K562 (cell line): ENCODE measurements at regions not wholly inside any gene's neighbourhood (a gene's known extent, or its start where the extent isn't known, plus 50 kb on each side); places are given as distances from the start of the nearest gene placed in this dataset.

Experiments
- ATAC-seq: fragments of 200-7000 bp; cut with Tn5 transposase; 3 replicates; pipeline ENCODE4 v1.9.1; 2020; ENCODE audit warnings: moderate library complexity
- BruUV-seq: library from RNA; stranded (reverse); fragments of 400-500 nt; replicated peaks from 2 replicates; lab custom pipeline; 2021; lab: Mats Ljungman, UMichigan
- CTCF ChIA-PET: fragments of 300-600 bp; formaldehyde crosslinking; extraction: SDS; loops from one replicate; lab custom pipeline; 2021; ENCODE audit warnings: low intra/inter-chr PET ratio; lab: Yijun Ruan, JAX
- POLR2A ChIA-PET: fragments of 300-600, 350-650 bp; sonication (Branson Sonifier 250); formaldehyde crosslinking; extraction: SDS; loops from one replicate; lab custom pipeline; 2021; ENCODE audit warnings: antibody characterized with exemption, inconsistent platforms; lab: Yijun Ruan, JAX
- DNase-seq, 4 experiments: peaks; one replicate each; pipeline versions ENCODE4 v3.0.0 to v3.0.0-alpha.2; 2011 to 2018; ENCODE audit warnings: low spot score in 3 of 4, mixed read lengths in 3 of 4; ENCODE audit errors: extremely low read depth in 1 of 4
- FAIRE-seq: peaks from 2 replicates; lab custom pipeline; 2011; peaks lifted over from hg19 to GRCh38; lab: Jason Lieb, UNC
- H2AFZ ChIP-seq: 2 replicates; pipeline ENCODE4 v1.6.0; 2011; ENCODE audit warnings: low read depth, low read length, control low read depth, inconsistent platforms
- H3K27ac ChIP-seq: fragments of 200-600 bp; 3 replicates; pipeline ENCODE4 v1.8.0; 2011; ENCODE audit warnings: low read depth, mild to moderate bottlenecking, control low read depth, inconsistent platforms, low read length, moderate library complexity, mixed read lengths; ENCODE audit errors: extremely low read depth
- H3K27me3 ChIP-seq, 2 experiments: fragments of 300-600 bp in 1 of 2; 2 replicates in 1 of 2; 3 replicates in 1 of 2; pipeline versions ENCODE4 v1.6.0 to v1.8.0; 2011; ENCODE audit warnings: inconsistent platforms in 2 of 2, low read length in 2 of 2, mild to moderate bottlenecking in 1 of 2, mixed read lengths in 1 of 2, moderate library complexity in 1 of 2; ENCODE audit not compliant: control insufficient read depth in 2 of 2, insufficient read depth in 2 of 2
- H3K36me3 ChIP-seq: fragments of 300-600 bp; 3 replicates; pipeline ENCODE4 v1.8.0; 2011; ENCODE audit warnings: mild to moderate bottlenecking, low read length, inconsistent platforms; ENCODE audit not compliant: control insufficient read depth, insufficient read depth
- H3K4me1 ChIP-seq, 2 experiments: fragments of 200-600 bp in 1 of 2; replicated peaks in 1 of 2; 2 replicates in 1 of 2; 3 replicates in 1 of 2; pipeline versions ENCODE4 v1.5.1 to v1.8.0; 2011; ENCODE audit warnings: inconsistent platforms in 2 of 2, low read length in 2 of 2, mild to moderate bottlenecking in 1 of 2, mixed read lengths in 1 of 2, moderate library complexity in 1 of 2; ENCODE audit not compliant: control insufficient read depth in 2 of 2, insufficient read depth in 2 of 2
- H3K4me2 ChIP-seq: 2 replicates; pipeline ENCODE4 v1.6.1; 2011; ENCODE audit warnings: low read length, control low read depth, inconsistent platforms, mixed read lengths; ENCODE audit not compliant: insufficient read depth
- H3K4me3 ChIP-seq: fragments of 200-600 bp; sonication (generic), shearing (Covaris generic); 2 replicates; pipeline ENCODE4 v1.5.1; 2016; ENCODE audit warnings: control low read depth, inconsistent platforms
- H3K79me2 ChIP-seq: fragments of 200-600 bp; 3 replicates; pipeline ENCODE4 v1.8.0; 2011; ENCODE audit warnings: low read length, inconsistent platforms; ENCODE audit not compliant: control insufficient read depth, insufficient read depth
- H3K9ac ChIP-seq, 2 experiments: 2 replicates each; pipeline versions ENCODE4 v1.6.0 to v1.6.1; 2011; ENCODE audit warnings: low read depth in 2 of 2, low read length in 2 of 2, control low read depth in 1 of 2, inconsistent platforms in 1 of 2, mild to moderate bottlenecking in 1 of 2, mixed read lengths in 1 of 2; ENCODE audit not compliant: insufficient read depth in 1 of 2
- H3K9me1 ChIP-seq: one replicate; pipeline ENCODE4 v1.6.0; 2011; ENCODE audit warnings: inconsistent platforms, mild to moderate bottlenecking, low read length, moderate library complexity; ENCODE audit not compliant: control insufficient read depth, insufficient read depth
- H3K9me3 ChIP-seq: replicated peaks from 2 replicates; pipeline ENCODE4 v1.5.1; 2011; ENCODE audit warnings: low read depth, low read length, inconsistent platforms; ENCODE audit not compliant: control insufficient read depth, insufficient read depth
- H4K20me1 ChIP-seq: replicated peaks from 2 replicates; pipeline ENCODE4 v1.6.1; 2011; ENCODE audit warnings: low read length, inconsistent platforms, mixed read lengths; ENCODE audit not compliant: control insufficient read depth, insufficient read depth
- CHD1 ChIP-seq: fragments of 200-600 bp; sonication (generic); IDR thresholded peaks from one replicate; pipeline ENCODE4 v1.6.1; 2012; ENCODE audit warnings: mild to moderate bottlenecking, moderate library complexity, low read length, inconsistent platforms
- CSDE1 ChIP-seq, 2 experiments: fragments of 450-650 bp; IDR thresholded peaks; 2 replicates each; pipeline ENCODE4 v1.6.1; 2016; ENCODE audit warnings: mild to moderate bottlenecking in 1 of 2
- MAFF ChIP-seq: IDR thresholded peaks from 2 replicates; pipeline ENCODE4 v1.6.1; 2012; ENCODE audit warnings: low read length, improper control_type of control experiment
- NR3C1 ChIP-seq: sonication (generic); formaldehyde crosslinking; IDR thresholded peaks from 2 replicates; pipeline ENCODE4 v1.8.1; 2022; ENCODE audit warnings: missing genetic modification reagents
- PKNOX1 ChIP-seq: fragments of 450-650 bp; IDR thresholded peaks from 2 replicates; pipeline ENCODE4 v1.6.1; 2016
- PTBP1 ChIP-seq: fragments of 200-400 bp; formaldehyde crosslinking; IDR thresholded peaks from 2 replicates; pipeline ENCODE4 v1.6.1; 2017; ENCODE audit warnings: low read depth, low read length
- RNF2 ChIP-seq: sonication (generic); IDR thresholded peaks from 2 replicates; pipeline ENCODE4 v1.6.1; 2016
- TCF7L2 ChIP-seq: fragments of 150-350 bp; IDR thresholded peaks from 2 replicates; pipeline ENCODE4 v1.6.1; 2016; ENCODE audit warnings: low read depth, mild to moderate bottlenecking, low read length, moderate library complexity
- TEAD4 ChIP-seq, 2 experiments: sonication (generic) in 1 of 2; formaldehyde crosslinking in 1 of 2; IDR thresholded peaks; 2 replicates each; pipeline versions ENCODE4 v1.6.1 to v1.8.0; 2012 to 2022; ENCODE audit warnings: borderline replicate concordance in 1 of 2, inconsistent platforms in 1 of 2, low read length in 1 of 2, mild to moderate bottlenecking in 1 of 2, missing genetic modification reagents in 1 of 2
- THAP12 ChIP-seq: fragments of 250-450 bp; sonication (Bioruptor Pico); IDR thresholded peaks from 2 replicates; pipeline ENCODE4 v1.9.0; 2021; ENCODE audit warnings: mild to moderate bottlenecking, inconsistent platforms
- ZNF274 ChIP-seq: IDR thresholded peaks from 2 replicates; pipeline ENCODE4 v1.6.1; 2011; ENCODE audit warnings: low read depth, mild to moderate bottlenecking, low read length, moderate library complexity, borderline replicate concordance
- ZNF655 ChIP-seq: fragments of 250-450 bp; sonication (Bioruptor Pico); IDR thresholded peaks from 2 replicates; pipeline ENCODE4 v1.5.0; 2021
- WGBS: fragments of 100-300 bp; shearing (Covaris generic); methylation state at CpG from one replicate; pipeline ENCODE4 v1.1.6; 2016; ENCODE audit warnings: low coverage, mixed read lengths; ENCODE audit not compliant: insufficient coverage; ENCODE audit errors: missing lambda C conversion rate; 5-methylcytosine and 5-hydroxymethylcytosine counted together
- in situ Hi-C: fragments of 300-500 bp; cut with MboI; formaldehyde crosslinking; loops from 4 replicates; pipeline ENCODE4 v1.15.0; 2018; ENCODE audit warnings: inconsistent platforms, mixed read lengths
- intact Hi-C: fragments of 100-400 bp; cut with micrococcal nuclease; formaldehyde crosslinking; loops from 2 replicates; pipeline ENCODE4 v1.14.2; 2022

GRCh38 chr7:52838981-52839411, 196.4 kb upstream of the POM121L12 start:
- H3K4me1 ChIP-seq: no peaks in the 10 kb centered on the region
- FAIRE-seq: no peak
- BruUV-seq: no TSS peak
- ChIA-PET CTCF (no interaction called here), POLR2A (no interaction called here)
- no peaks in the 10 kb centered on the region for H3K27me3 ChIP-seq
- ATAC-seq: no peak
- H4K20me1 ChIP-seq: no peaks in the 10 kb centered on the region
- intact Hi-C loops: no loop called here
- H3K79me2 ChIP-seq: no peaks in the 10 kb centered on the region
- H2AFZ ChIP-seq: no peak overlapping the region
- no peak overlapping the region for H3K9ac ChIP-seq
- no peaks in the 10 kb centered on the region for H3K9me1 ChIP-seq
- H3K4me2 ChIP-seq: no peak overlapping the region
- H3K27ac ChIP-seq: no peak overlapping the region
- H3K36me3 ChIP-seq: no peaks in the 10 kb centered on the region
- no peak for DNase-seq
- 0% methylated on average over 1 of the region's 1 CpG for WGBS
- H3K4me3 ChIP-seq: no peak overlapping the region
- no peaks in the 10 kb centered on the region for H3K9me3 ChIP-seq
- in situ Hi-C loops: no loop called here
- TF ChIP-seq MAFF: no peak
- no peak for TF ChIP-seq THAP12
- no peak for TF ChIP-seq CHD1
- no peak for TF ChIP-seq NR3C1 (CRISPR knock-in tag)
- no peak for TF ChIP-seq ZNF274
- TF ChIP-seq TEAD4 (IDR thresholded peaks at IDR 0.05; ENCODE audit: low read length): no peak
- no peak for TF ChIP-seq TEAD4 (CRISPR knock-in tag; IDR thresholded peaks at IDR 0.05; ENCODE audit: borderline replicate concordance)
- no peak for TF ChIP-seq RNF2
- no peak for TF ChIP-seq TCF7L2
- no peak for TF ChIP-seq CSDE1 (IDR thresholded peaks at IDR 0.05)
- no peak for TF ChIP-seq PKNOX1
- TF ChIP-seq ZNF655: no peak
- TF ChIP-seq PTBP1: no peak
